ENCODE measurements at regions not wholly inside any gene's neighbourhood (a gene's known extent, or its start where the extent isn't known, plus 50 kb on each side); places are given as distances from the start of the nearest gene placed in this dataset.

DNA sequence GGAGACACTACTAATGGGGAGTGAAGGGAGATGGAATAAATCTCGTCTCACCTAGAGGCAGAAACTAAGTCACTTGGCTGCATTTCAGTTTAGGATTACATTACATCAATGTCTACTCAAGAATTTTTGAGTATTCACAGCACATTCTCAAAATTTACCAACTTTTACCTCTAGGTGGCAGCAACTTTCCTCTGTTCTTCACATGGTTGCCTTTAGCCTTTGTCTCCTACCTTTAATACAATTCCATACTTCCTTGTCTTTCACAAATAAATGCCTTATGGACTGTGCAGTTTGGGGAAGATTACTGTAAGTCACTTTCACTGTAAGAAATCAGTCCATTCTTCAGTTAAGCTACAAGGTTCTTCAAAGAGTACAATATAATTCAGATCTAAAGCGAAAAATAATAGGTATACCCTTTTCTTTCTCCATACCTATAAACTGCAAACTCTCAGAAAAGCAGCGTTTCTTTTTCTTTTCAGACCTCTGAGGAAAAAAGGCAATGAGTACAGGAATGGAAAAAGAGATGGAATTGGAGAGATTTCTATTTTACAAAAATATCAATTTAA is 379.4 kb downstream of the KLF12 start:
- H3K4me3 ChIP-seq (replicated peaks; ENCODE audit: low read depth, low read length): no peak overlapping the region
- TF ChIP-seq, protein P1, sequence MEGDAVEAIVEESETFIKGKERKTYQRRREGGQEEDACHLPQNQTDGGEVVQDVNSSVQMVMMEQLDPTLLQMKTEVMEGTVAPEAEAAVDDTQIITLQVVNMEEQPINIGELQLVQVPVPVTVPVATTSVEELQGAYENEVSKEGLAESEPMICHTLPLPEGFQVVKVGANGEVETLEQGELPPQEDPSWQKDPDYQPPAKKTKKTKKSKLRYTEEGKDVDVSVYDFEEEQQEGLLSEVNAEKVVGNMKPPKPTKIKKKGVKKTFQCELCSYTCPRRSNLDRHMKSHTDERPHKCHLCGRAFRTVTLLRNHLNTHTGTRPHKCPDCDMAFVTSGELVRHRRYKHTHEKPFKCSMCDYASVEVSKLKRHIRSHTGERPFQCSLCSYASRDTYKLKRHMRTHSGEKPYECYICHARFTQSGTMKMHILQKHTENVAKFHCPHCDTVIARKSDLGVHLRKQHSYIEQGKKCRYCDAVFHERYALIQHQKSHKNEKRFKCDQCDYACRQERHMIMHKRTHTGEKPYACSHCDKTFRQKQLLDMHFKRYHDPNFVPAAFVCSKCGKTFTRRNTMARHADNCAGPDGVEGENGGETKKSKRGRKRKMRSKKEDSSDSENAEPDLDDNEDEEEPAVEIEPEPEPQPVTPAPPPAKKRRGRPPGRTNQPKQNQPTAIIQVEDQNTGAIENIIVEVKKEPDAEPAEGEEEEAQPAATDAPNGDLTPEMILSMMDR (IDR thresholded peaks at IDR 0.05; ENCODE audit: low read length, missing control alignments): peak; percentile 65
- peak; percentile 84 for DNase-seq (ENCODE audit: low read depth)

DNA sequence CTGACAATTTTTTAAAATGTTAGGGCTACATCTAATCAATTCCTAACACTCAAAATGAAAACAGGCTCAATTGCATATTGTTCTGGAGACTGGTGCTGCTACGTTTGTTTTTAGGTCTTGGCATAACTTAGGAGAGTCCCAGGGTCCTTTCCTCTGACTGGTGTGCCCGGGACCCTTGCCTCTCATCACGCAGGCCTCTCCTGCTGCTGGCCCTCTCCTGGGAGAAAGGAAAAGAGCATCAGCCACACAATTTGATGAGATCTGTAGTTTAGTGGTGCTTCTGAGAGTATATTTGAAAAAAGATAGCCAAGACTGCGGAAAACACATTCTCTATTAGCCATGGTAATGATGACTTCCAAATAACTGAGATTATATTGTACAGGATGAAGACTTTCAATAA is 380.0 kb downstream of the KLF12 start:
- TF ChIP-seq, protein P1 (IDR thresholded peaks at IDR 0.05; ENCODE audit: low read length, missing control alignments): no peak
- DNase-seq (ENCODE audit: low read depth): no peak
- H3K4me3 ChIP-seq (replicated peaks; ENCODE audit: low read depth, low read length): no peak overlapping the region

DNA sequence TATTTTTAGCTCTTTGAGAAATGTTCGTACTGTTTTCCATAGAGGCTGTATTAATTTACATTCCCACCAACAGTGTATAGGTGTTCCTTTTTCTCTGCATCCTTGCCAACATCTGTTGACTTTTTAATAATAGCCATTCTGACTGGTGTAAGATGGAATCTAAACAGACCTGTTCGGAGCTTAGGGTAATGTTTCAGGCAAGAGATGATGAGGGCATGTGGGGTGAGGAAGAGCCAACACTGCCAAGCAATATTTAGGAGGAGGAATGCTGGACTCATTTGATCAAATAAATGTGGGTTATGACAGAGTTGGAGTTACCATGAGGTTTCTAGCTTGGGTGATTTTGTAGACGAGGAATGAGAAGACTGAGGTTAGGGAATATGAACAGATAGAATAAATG is 382.9 kb downstream of the KLF12 start:
- no peak for DNase-seq (ENCODE audit: low read depth)
- no peak overlapping the region for H3K4me3 ChIP-seq (replicated peaks; ENCODE audit: low read depth, low read length)
- TF ChIP-seq, protein P1 (IDR thresholded peaks at IDR 0.05; ENCODE audit: low read length, missing control alignments): no peak

DNA sequence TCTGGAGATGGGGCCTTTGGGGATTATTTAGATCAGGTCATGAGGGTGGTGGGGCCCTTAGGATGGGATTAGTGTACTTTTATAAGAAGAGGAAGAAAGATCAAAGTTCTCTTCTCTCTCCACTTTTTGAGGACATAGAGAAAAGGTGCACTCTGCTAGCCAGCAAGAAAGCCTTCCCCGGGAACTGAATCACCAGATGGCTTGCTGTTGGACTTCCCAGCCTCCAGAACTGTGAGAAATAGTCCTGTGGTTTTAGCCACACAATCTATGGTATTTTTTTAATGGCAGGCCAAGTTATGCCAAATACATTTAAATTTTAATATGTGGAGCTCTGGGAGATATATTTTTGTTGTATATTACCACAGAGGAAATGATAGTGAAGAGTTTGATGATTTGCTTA is 385.8 kb downstream of the KLF12 start:
- TF ChIP-seq, protein P1 (IDR thresholded peaks at IDR 0.05; ENCODE audit: low read length, missing control alignments): no peak
- H3K4me3 ChIP-seq (replicated peaks; ENCODE audit: low read depth, low read length): no peak overlapping the region
- DNase-seq (ENCODE audit: low read depth): no peak

DNA sequence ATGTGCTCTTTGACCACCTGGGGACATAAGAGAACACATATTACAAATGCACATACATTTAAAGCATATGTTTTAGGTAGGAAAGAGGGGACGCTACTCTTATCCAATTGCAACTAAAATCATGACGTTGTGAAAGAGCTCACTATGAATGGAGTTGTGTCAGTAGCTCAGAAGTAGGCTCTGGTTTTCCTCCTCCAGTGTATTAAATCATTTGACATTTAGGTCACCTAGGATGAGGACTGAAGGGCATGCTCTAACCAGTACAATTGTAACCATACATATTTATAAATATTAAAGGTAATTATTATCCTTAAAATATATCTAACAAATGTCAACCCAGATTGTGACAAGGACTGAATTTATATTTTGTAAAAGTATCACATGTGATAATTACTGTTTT is 389.0 kb downstream of the KLF12 start:
- TF ChIP-seq, protein P1 (IDR thresholded peaks at IDR 0.05; ENCODE audit: low read length, missing control alignments): no peak

DNA sequence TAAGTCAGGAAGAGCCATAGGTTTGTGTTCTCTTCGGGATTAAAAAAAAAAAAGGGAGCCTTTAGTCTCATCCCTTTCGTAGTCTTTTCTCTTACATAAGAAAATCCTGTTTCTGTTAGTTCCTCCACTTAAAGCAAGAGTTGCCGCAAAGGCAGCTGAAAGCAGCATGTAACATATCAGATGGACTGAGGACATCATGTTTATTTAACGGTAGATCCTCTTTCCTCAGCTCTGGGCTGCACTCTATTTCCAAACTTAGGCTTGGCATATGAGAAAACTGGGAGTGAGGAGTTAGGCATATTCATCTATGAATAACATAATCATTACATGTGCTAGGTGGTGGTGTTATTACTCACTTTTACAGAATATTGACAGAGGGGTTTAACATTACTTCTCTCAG is 391.2 kb downstream of the KLF12 start:
- H3K4me3 ChIP-seq (replicated peaks; ENCODE audit: low read depth, low read length): no peak overlapping the region
- TF ChIP-seq, protein P1 (IDR thresholded peaks at IDR 0.05; ENCODE audit: low read length, missing control alignments): no peak
- DNase-seq (ENCODE audit: low read depth): no peak

More for the DNA sequence above, 389.0 kb downstream of the KLF12 start:
- DNase-seq (ENCODE audit: low read depth): no peak
- H3K4me3 ChIP-seq (replicated peaks; ENCODE audit: low read depth, low read length): no peak overlapping the region

DNA sequence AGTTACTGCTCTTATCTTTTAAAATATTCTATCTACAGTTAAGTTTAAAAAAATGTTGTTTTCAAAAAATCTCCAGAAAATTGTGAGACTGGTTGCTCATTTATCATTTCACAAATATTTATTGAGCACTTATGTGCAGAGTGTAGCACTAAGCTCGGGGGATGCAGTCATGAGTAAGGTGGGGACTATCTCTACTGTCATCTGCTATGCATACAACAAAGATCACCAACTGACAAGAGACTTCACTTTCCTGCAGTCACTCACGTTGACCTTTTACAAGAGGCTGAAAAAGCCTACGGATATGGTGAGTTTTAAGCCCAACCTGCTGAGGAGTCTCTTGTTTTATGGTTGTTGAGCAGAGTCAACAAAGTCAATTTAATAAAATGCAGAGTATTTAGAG is 392.5 kb downstream of the KLF12 start:
- no peak overlapping the region for H3K4me3 ChIP-seq (replicated peaks; ENCODE audit: low read depth, low read length)
- no peak for DNase-seq (ENCODE audit: low read depth)
- TF ChIP-seq, protein P1 (IDR thresholded peaks at IDR 0.05; ENCODE audit: low read length, missing control alignments): no peak

Data from fibroblast of pulmonary artery (primary cell).